GM12873 (cell line): ENCODE measurements at regions not wholly inside any gene's neighbourhood (a gene's known extent, or its start where the extent isn't known, plus 50 kb on each side); places are given as distances from the start of the nearest gene placed in this dataset.

Source experiments
- TF ChIP-seq, protein P1 (sequence below): IDR thresholded peaks from 2 replicates; pipeline ENCODE4 v1.5.1; 2012; ENCODE audit warnings: low read depth, mild to moderate bottlenecking, moderate library complexity, low read length, control low read depth; ENCODE audit not compliant: insufficient read depth; ENCODE audit errors: missing control alignments

GRCh38 chr2:239735829-239736357 is 289.2 kb downstream of the NDUFA10 start:
- TF ChIP-seq, protein P1, sequence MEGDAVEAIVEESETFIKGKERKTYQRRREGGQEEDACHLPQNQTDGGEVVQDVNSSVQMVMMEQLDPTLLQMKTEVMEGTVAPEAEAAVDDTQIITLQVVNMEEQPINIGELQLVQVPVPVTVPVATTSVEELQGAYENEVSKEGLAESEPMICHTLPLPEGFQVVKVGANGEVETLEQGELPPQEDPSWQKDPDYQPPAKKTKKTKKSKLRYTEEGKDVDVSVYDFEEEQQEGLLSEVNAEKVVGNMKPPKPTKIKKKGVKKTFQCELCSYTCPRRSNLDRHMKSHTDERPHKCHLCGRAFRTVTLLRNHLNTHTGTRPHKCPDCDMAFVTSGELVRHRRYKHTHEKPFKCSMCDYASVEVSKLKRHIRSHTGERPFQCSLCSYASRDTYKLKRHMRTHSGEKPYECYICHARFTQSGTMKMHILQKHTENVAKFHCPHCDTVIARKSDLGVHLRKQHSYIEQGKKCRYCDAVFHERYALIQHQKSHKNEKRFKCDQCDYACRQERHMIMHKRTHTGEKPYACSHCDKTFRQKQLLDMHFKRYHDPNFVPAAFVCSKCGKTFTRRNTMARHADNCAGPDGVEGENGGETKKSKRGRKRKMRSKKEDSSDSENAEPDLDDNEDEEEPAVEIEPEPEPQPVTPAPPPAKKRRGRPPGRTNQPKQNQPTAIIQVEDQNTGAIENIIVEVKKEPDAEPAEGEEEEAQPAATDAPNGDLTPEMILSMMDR: no peak

DNA sequence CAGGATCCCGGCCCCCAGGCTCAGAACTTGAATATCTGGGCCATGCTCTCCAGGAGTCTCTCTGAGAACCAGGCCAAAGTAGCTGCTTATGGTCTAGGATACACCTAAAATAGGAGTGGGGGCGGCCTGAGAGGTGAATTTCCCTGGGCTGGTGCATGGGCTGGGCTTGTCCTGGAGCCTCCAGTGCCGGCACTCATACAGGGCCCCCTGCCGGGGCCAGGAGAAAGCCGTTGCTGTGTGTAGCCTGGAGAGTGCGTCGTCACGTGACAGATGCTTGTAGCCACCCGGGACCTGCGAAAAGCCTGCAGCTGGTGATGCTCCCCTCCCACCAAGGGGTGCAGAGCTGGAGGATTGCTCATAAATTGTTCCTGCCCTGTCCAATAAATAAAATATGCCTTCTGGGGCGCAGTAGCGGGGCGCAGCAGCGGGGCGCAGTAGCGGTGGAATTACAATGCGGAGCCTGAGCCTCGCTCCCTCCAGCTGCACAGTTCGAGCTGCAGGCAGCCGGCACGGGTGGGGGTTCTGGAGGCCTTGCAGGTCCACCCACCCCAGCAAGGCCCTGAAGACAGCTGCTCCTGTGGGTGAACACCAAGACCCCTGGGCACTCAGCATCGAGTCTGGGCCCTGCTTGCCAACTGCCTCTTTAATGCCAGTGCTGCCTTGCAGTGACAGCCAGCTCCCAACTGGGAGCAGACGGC is 289.9 kb downstream of the NDUFA10 start:
- TF ChIP-seq, protein P1: no peak

GRCh38 chr2:239734436-239735005 is 290.6 kb downstream of the NDUFA10 start:
- TF ChIP-seq, protein P1: no peak

DNA sequence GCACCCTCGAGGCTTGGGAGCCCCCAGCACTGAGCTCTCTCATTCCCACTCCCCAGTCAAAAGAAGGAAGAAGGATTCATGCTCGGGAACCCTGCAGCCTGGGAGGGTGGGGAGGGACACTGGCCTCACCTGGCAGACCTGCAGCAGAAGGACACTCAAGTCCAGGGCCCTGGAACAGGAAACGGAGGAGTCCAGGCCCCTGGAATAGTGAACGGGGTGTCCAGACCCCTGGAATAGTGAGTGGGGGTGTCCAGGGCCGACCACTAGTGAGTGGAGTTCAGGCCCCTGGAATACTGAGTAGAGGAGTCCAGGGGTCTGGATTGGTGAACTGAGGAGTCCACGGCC is 292.5 kb downstream of the NDUFA10 start:
- TF ChIP-seq, protein P1: no peak

DNA sequence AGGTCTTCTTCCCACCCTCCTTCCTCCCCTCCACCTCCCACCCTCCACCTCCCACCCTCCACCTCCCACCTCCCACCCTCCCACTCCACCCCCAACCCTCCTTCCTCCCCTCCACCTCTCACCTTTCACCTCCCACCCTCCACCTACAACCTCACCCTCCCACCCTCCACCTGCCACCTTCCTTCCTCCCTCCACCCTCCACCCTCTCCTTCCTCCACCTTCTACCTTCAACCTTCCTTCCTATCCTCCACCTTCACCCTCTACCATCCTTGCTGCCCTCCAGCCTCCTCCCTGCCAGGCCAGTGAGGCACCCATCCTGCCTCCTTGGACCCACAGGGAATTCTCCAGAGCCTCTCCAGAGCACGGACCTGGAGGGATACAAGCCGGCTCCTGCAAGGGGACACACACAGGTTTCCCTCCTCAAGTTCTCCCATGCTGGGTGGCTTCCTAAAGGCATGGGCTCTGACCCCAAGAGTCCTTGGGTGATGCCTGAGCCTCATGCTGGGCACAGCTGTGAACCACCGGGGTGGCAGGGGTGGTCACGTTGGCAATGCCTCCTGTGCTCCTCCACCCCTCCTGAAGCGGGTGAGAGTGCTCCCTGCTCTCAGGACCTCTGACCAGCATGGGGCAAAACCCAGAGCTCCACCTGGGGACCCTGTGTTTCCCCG is 293.0 kb downstream of the NDUFA10 start:
- TF ChIP-seq, protein P1: no peak

DNA sequence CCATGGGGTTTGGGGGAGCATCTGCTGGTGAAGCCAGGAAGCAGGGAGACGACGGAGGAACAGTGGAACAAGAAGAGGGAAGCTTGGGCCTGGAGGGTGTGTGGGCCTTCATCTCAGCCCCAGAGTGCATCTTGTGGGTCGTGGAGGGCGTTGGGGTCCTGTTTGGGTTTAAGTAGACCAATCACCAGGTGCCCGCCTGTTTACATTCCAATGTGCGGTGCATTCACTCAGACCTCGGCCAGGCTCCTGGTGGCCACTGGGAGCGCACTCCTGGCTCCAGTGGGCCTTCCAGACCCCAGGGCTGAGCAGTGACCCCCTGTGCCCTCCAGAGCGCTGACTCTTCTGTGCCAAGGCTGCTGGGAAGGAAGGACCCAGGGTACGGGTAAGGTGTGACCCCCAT is 293.7 kb downstream of the NDUFA10 start:
- TF ChIP-seq, protein P1: no peak

- TF ChIP-seq, protein P1: no peak
Observed at GRCh38 chr2:239730897-239731296, 294.2 kb downstream of the NDUFA10 start.
